Glutamatergic neuron (in vitro differentiated cells): ENCODE measurements at regions not wholly inside any gene's neighbourhood (a gene's known extent, or its start where the extent isn't known, plus 50 kb on each side); places are given as distances from the start of the nearest gene placed in this dataset.

Experiments used
- DNase-seq: peaks from one replicate; pipeline ENCODE4 v3.0.0; 2022
- H3K27ac Mint-ChIP-seq: one replicate; pipeline ENCODE4 v1.8.0; 2020; ENCODE audit warnings: mild to moderate bottlenecking, mixed read lengths, inconsistent platforms; ENCODE audit not compliant: unreplicated experiment
- H3K27me3 Mint-ChIP-seq: one replicate; pipeline ENCODE4 v1.8.0; 2020; ENCODE audit warnings: mild to moderate bottlenecking, moderate library complexity, mixed read lengths, inconsistent platforms; ENCODE audit not compliant: unreplicated experiment
- H3K36me3 Mint-ChIP-seq: one replicate; pipeline ENCODE4 v1.8.0; 2020; ENCODE audit warnings: mild to moderate bottlenecking, mixed read lengths, inconsistent platforms; ENCODE audit not compliant: unreplicated experiment
- H3K4me1 Mint-ChIP-seq: one replicate; pipeline ENCODE4 v1.8.0; 2020; ENCODE audit warnings: mild to moderate bottlenecking, low read depth, mixed read lengths, inconsistent platforms; ENCODE audit not compliant: unreplicated experiment
- H3K4me3 Mint-ChIP-seq: one replicate; pipeline ENCODE4 v1.8.0; 2020; ENCODE audit warnings: mild to moderate bottlenecking, mixed read lengths, inconsistent platforms; ENCODE audit not compliant: unreplicated experiment
- H3K9me3 Mint-ChIP-seq: one replicate; pipeline ENCODE4 v1.8.0; 2020; ENCODE audit warnings: mild to moderate bottlenecking, moderate library complexity, mixed read lengths, inconsistent platforms; ENCODE audit not compliant: unreplicated experiment
- CTCF ChIP-seq: fragments of 200-600 bp; sonication (generic); IDR thresholded peaks from one replicate; pipeline ENCODE4 v1.5.0; 2021; ENCODE audit not compliant: partially characterized antibody, unreplicated experiment

DNA sequence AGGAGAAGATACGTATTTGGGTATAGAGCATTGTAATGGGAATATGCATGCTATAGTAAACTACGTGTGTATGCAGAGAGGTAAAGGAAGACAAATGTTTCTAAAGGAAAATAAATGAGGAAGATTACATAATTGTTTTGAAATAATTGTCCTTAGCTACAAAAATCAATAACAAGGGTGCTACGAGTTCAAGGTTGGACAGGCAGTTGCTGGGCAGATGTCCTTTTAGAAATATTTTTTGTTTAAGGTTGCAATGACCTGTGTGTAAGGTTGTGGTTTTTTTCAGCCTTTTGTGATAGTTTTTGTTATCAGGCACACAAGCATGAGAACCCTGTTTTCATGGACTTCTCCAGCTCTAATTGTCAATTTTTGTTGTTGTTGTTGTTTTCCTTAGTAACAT is 1304.1 kb upstream of the CHAC2 start:
- no peaks in the 10 kb centered on the region for H3K27me3 Mint-ChIP-seq
- no peaks in the 10 kb centered on the region for H3K4me1 Mint-ChIP-seq
- H3K9me3 Mint-ChIP-seq, result no peaks in the 10 kb centered on the region
- H3K36me3 Mint-ChIP-seq, result no peaks in the 10 kb centered on the region
- no peak overlapping the region for H3K27ac Mint-ChIP-seq
- TF ChIP-seq CTCF, result no peak
- H3K4me3 Mint-ChIP-seq, result no peak overlapping the region
- no peak for DNase-seq

- Mint-ChIP-seq H3K36me3 (no peaks in the 10 kb centered on the region), H3K4me3 (no peak overlapping the region), H3K27ac (no peak overlapping the region), H3K27me3 (no peaks in the 10 kb centered on the region), H3K4me1 (no peaks in the 10 kb centered on the region), H3K9me3 (no peaks in the 10 kb centered on the region)
- DNase-seq, result no peak
- TF ChIP-seq CTCF, result no peak
Measured at GRCh38 chr2:52456561-52457377, 1310.8 kb upstream of the CHAC2 start.

- Mint-ChIP-seq H3K4me3 (no peak overlapping the region), H3K4me1 (no peaks in the 10 kb centered on the region), H3K27ac (no peak overlapping the region), H3K9me3 (no peaks in the 10 kb centered on the region), H3K27me3 (no peaks in the 10 kb centered on the region), H3K36me3 (no peaks in the 10 kb centered on the region)
- TF ChIP-seq CTCF, result no peak
- no peak for DNase-seq
Measured at GRCh38 chr2:52454962-52455361, 1312.6 kb upstream of the CHAC2 start.

DNA sequence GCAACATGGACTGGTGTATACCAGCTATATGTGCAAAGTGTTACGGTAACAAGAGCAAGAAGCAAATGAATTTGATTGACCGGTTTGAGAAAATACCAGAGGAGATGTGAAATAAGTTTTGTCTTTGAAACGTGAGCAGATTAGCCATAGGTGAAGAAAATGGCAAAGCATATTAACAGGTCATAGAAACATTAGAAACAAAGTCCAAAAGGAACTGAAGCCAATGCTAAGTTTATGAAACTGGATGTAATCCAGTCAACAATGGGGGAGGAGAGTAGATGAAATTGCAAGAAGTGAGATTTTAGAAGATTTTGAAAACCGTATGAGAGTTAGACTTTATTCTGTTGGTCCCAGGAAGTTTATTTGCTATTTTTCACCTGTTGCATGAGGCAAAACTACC is 1315.4 kb upstream of the CHAC2 start:
- no peak for DNase-seq
- Mint-ChIP-seq H3K36me3 (no peaks in the 10 kb centered on the region), H3K4me3 (no peak overlapping the region), H3K27me3 (no peaks in the 10 kb centered on the region), H3K9me3 (no peaks in the 10 kb centered on the region), H3K4me1 (no peaks in the 10 kb centered on the region), H3K27ac (no peak overlapping the region)
- no peak for TF ChIP-seq CTCF

GRCh38 chr2:52445686-52446085 is 1321.9 kb upstream of the CHAC2 start:
- H3K9me3 Mint-ChIP-seq, result no peaks in the 10 kb centered on the region
- no peaks in the 10 kb centered on the region for H3K4me1 Mint-ChIP-seq
- no peak for DNase-seq
- H3K27me3 Mint-ChIP-seq, result no peaks in the 10 kb centered on the region
- H3K36me3 Mint-ChIP-seq, result no peaks in the 10 kb centered on the region
- no peak for TF ChIP-seq CTCF
- no peak overlapping the region for H3K4me3 Mint-ChIP-seq
- no peak overlapping the region for H3K27ac Mint-ChIP-seq
